ENCODE measurements at regions not wholly inside any gene's neighbourhood (a gene's known extent, or its start where the extent isn't known, plus 50 kb on each side); places are given as distances from the start of the nearest gene placed in this dataset.

DNA sequence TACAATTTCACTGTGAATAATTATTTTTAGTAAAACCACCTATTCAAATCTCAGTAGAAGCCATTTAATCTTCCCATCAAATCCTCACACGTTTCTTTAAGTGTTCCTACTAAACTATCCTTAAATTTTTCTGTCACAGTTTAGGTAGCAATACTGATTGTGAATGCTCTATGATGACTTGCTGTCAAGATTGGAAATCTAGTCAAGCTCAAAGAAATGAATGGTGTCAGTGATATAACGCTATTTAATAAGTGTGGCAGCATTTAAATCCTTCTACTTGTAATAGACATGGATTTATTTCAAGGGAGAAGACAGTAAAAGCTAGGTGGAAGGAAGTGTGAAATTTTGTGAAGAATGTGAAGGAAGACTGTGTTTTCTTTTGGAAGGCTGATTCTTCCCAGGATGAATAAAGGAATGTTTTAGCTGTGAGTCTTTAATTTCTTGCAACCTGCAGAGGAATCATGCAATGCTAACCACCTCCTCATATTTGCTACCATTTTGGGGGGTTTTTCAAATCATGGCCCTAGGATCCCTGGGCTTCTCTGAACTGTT, 936.7 kb upstream of the NEGR1 start:
- TF ChIP-seq TOX (CRISPR knock-in tag; IDR thresholded peaks at IDR 0.05; ENCODE audit: borderline replicate concordance) (no peak), ZNF8 (CRISPR knock-in tag; IDR thresholded peaks at IDR 0.05) (no peak), ISL1 (CRISPR knock-in tag; IDR thresholded peaks at IDR 0.05) (no peak), ZNF565 (CRISPR knock-in tag; conservative IDR thresholded peaks at IDR 0.05; ENCODE audit: low read depth) (no peak), RARB (CRISPR knock-in tag; IDR thresholded peaks at IDR 0.05) (no peak)
- no peak for ATAC-seq

DNA sequence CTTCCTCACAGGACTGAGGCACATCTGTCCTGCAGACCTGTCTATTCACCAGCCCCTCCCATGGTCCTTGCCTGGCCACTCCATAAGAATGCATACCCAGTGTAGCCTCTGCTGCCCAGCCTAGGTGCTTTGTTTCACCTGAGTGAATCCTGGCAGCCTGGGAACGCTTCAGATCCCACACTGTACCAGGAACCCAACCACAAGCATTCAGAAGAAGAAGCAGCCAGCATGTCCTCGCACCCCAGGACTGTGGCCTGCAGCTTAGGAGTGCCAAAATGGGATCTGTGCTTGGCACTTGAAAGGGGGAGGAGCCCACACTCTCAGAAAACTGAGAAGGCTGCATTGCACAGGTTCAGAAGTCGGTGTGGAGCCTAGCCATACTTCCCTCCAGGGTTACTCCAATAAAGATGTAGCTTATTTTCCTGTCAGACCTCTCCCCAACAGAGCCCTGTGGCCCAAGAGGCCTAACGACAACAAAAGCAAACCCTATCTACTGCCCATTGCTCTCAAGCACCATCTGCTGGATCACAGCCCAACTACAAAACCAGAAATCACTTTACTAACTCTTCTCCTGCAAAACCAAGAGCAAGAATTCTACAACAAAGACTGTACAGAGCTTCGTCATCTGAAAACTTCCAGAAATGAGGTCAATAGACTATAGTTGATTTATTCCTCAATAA, 923.1 kb upstream of the NEGR1 start:
- no peak for ATAC-seq
- TF ChIP-seq OSR1 (CRISPR knock-in tag; IDR thresholded peaks at IDR 0.05) (no peak), ZFP30 (CRISPR knock-in tag; IDR thresholded peaks at IDR 0.05) (no peak), ESRRG (CRISPR knock-in tag; IDR thresholded peaks at IDR 0.05) (no peak), ZFP3 (CRISPR knock-in tag; IDR thresholded peaks at IDR 0.05) (no peak), SNAI2 (CRISPR knock-in tag; IDR thresholded peaks at IDR 0.05) (no peak), ZNF70 (CRISPR knock-in tag; IDR thresholded peaks at IDR 0.05) (no peak), ZNF8 (CRISPR knock-in tag; IDR thresholded peaks at IDR 0.05) (no peak), ZNF565 (CRISPR knock-in tag; conservative IDR thresholded peaks at IDR 0.05; ENCODE audit: low read depth) (no peak), TOX (CRISPR knock-in tag; IDR thresholded peaks at IDR 0.05; ENCODE audit: borderline replicate concordance) (no peak)
- TF ChIP-seq, protein P1, sequence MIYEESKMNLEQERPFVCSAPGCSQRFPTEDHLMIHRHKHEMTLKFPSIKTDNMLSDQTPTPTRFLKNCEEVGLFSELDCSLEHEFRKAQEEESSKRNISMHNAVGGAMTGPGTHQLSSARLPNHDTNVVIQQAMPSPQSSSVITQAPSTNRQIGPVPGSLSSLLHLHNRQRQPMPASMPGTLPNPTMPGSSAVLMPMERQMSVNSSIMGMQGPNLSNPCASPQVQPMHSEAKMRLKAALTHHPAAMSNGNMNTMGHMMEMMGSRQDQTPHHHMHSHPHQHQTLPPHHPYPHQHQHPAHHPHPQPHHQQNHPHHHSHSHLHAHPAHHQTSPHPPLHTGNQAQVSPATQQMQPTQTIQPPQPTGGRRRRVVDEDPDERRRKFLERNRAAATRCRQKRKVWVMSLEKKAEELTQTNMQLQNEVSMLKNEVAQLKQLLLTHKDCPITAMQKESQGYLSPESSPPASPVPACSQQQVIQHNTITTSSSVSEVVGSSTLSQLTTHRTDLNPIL (CRISPR knock-in tag; IDR thresholded peaks at IDR 0.05; ENCODE audit: low read depth) = no peak
- TF ChIP-seq, protein P2, sequence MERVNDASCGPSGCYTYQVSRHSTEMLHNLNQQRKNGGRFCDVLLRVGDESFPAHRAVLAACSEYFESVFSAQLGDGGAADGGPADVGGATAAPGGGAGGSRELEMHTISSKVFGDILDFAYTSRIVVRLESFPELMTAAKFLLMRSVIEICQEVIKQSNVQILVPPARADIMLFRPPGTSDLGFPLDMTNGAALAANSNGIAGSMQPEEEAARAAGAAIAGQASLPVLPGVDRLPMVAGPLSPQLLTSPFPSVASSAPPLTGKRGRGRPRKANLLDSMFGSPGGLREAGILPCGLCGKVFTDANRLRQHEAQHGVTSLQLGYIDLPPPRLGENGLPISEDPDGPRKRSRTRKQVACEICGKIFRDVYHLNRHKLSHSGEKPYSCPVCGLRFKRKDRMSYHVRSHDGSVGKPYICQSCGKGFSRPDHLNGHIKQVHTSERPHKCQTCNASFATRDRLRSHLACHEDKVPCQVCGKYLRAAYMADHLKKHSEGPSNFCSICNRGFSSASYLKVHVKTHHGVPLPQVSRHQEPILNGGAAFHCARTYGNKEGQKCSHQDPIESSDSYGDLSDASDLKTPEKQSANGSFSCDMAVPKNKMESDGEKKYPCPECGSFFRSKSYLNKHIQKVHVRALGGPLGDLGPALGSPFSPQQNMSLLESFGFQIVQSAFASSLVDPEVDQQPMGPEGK (CRISPR knock-in tag; IDR thresholded peaks at IDR 0.05; ENCODE audit: borderline replicate concordance) = no peak
- TF ChIP-seq, protein P3, sequence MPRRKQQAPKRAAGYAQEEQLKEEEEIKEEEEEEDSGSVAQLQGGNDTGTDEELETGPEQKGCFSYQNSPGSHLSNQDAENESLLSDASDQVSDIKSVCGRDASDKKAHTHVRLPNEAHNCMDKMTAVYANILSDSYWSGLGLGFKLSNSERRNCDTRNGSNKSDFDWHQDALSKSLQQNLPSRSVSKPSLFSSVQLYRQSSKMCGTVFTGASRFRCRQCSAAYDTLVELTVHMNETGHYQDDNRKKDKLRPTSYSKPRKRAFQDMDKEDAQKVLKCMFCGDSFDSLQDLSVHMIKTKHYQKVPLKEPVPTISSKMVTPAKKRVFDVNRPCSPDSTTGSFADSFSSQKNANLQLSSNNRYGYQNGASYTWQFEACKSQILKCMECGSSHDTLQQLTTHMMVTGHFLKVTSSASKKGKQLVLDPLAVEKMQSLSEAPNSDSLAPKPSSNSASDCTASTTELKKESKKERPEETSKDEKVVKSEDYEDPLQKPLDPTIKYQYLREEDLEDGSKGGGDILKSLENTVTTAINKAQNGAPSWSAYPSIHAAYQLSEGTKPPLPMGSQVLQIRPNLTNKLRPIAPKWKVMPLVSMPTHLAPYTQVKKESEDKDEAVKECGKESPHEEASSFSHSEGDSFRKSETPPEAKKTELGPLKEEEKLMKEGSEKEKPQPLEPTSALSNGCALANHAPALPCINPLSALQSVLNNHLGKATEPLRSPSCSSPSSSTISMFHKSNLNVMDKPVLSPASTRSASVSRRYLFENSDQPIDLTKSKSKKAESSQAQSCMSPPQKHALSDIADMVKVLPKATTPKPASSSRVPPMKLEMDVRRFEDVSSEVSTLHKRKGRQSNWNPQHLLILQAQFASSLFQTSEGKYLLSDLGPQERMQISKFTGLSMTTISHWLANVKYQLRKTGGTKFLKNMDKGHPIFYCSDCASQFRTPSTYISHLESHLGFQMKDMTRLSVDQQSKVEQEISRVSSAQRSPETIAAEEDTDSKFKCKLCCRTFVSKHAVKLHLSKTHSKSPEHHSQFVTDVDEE (CRISPR knock-in tag; IDR thresholded peaks at IDR 0.05) = no peak
- TF ChIP-seq, protein P4, sequence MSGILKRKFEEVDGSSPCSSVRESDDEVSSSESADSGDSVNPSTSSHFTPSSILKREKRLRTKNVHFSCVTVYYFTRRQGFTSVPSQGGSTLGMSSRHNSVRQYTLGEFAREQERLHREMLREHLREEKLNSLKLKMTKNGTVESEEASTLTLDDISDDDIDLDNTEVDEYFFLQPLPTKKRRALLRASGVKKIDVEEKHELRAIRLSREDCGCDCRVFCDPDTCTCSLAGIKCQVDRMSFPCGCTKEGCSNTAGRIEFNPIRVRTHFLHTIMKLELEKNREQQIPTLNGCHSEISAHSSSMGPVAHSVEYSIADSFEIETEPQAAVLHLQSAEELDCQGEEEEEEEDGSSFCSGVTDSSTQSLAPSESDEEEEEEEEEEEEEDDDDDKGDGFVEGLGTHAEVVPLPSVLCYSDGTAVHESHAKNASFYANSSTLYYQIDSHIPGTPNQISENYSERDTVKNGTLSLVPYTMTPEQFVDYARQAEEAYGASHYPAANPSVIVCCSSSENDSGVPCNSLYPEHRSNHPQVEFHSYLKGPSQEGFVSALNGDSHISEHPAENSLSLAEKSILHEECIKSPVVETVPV (CRISPR knock-in tag; IDR thresholded peaks at IDR 0.05) = no peak

DNA sequence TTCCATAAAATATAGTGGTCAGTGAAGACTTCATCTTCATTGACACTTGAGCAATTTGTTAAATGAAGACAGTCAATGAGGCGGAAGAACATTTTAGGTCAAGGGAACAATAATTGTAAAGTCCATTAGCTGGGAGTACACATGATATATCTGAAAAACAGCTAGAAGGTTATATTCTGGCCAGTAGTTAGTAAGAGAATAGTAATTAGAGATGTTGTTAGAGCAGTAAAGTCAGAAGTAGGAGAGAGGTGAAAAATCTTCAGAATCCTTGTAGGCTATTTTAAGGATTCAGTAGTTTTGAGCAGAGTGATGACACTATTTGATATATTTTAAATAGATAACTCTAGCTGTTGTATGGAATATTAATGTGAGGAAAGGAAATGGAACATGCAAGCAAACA, 915.6 kb upstream of the NEGR1 start:
- TF ChIP-seq, protein P4 (CRISPR knock-in tag; IDR thresholded peaks at IDR 0.05) = no peak
- TF ChIP-seq PPARA (CRISPR knock-in tag; IDR thresholded peaks at IDR 0.05; ENCODE audit: borderline replicate concordance) = no peak
- TF ChIP-seq OSR1 (CRISPR knock-in tag; IDR thresholded peaks at IDR 0.05) = no peak
- TF ChIP-seq BACH2 (CRISPR knock-in tag; IDR thresholded peaks at IDR 0.05; ENCODE audit: borderline replicate concordance) = no peak
- no peak for TF ChIP-seq ZFP3 (CRISPR knock-in tag; IDR thresholded peaks at IDR 0.05)
- no peak for TF ChIP-seq CSDC2 (CRISPR knock-in tag; IDR thresholded peaks at IDR 0.05)
- TF ChIP-seq RARB (CRISPR knock-in tag; IDR thresholded peaks at IDR 0.05) = no peak
- TF ChIP-seq, protein P3 (CRISPR knock-in tag; IDR thresholded peaks at IDR 0.05) = no peak
- TF ChIP-seq, protein P2 (CRISPR knock-in tag; IDR thresholded peaks at IDR 0.05; ENCODE audit: borderline replicate concordance) = no peak
- no peak for TF ChIP-seq ZNF565 (CRISPR knock-in tag; conservative IDR thresholded peaks at IDR 0.05; ENCODE audit: low read depth)
- TF ChIP-seq ZNF8 (CRISPR knock-in tag; IDR thresholded peaks at IDR 0.05) = no peak
- TF ChIP-seq GLIS3 (CRISPR knock-in tag; IDR thresholded peaks at IDR 0.05) = no peak
- no peak for TF ChIP-seq ZNF70 (CRISPR knock-in tag; IDR thresholded peaks at IDR 0.05)
- no peak for TF ChIP-seq TCF4 (CRISPR knock-in tag; IDR thresholded peaks at IDR 0.05; ENCODE audit: borderline replicate concordance)
- ATAC-seq = no peak
